ENCODE measurements at regions not wholly inside any gene's neighbourhood (a gene's known extent, or its start where the extent isn't known, plus 50 kb on each side); places are given as distances from the start of the nearest gene placed in this dataset.

DNA sequence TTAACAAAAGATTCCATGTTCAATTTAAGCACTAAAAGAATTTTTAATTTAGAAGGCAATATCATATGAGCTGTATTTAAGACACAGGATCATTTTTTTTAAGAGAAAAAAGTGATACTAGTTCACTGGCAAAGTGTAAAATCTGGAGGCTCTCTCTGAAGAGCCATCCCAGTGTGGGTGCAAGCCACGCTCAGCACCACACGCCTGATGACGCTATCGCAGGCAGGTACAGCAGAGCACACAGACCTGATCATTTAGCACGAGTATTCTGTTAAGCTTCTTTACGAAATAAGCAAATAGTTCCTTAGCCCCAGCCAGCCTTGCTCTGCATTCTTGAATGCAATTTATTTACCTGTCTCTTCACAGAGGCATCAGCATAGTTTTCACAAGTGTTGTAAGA is 198.6 kb downstream of the SIPA1L2 start:
- TF ChIP-seq, protein P1, sequence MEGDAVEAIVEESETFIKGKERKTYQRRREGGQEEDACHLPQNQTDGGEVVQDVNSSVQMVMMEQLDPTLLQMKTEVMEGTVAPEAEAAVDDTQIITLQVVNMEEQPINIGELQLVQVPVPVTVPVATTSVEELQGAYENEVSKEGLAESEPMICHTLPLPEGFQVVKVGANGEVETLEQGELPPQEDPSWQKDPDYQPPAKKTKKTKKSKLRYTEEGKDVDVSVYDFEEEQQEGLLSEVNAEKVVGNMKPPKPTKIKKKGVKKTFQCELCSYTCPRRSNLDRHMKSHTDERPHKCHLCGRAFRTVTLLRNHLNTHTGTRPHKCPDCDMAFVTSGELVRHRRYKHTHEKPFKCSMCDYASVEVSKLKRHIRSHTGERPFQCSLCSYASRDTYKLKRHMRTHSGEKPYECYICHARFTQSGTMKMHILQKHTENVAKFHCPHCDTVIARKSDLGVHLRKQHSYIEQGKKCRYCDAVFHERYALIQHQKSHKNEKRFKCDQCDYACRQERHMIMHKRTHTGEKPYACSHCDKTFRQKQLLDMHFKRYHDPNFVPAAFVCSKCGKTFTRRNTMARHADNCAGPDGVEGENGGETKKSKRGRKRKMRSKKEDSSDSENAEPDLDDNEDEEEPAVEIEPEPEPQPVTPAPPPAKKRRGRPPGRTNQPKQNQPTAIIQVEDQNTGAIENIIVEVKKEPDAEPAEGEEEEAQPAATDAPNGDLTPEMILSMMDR (IDR thresholded peaks at IDR 0.05): no peak
- no peaks in the 10 kb centered on the region for H3K9me3 ChIP-seq
- H3K27ac ChIP-seq: no peak overlapping the region
- H3K4me1 ChIP-seq: no peaks in the 10 kb centered on the region
- ATAC-seq (no peak), DNase-seq (no peak)
- H3K36me3 ChIP-seq: peaks cover 46% of the 10 kb centered on the region
- intact Hi-C loops (cut with DNase I): no loop called here
- H3K27me3 ChIP-seq: no peaks in the 10 kb centered on the region
- no peak overlapping the region for H3K4me3 ChIP-seq

DNA sequence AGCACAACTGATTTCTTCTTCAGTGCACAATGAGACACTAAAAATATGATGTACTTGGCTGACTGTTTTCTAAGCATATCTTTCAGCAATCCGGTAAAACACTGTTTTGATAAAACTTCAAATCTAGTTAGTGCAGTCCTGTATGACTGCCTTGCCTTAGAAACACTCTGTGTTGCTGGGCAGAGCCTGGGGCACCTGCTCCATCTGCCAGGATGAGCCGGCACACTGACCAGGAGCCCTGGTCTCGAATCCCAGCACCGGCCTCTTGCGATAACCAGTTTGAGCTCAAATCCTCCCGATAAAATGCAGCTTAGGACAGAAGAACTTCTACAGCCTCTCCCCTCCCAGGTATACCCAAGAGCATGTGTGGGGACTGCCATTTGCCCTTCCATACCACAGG is 199.5 kb downstream of the SIPA1L2 start:
- DNase-seq: no peak
- no peaks in the 10 kb centered on the region for H3K27me3 ChIP-seq
- no peaks in the 10 kb centered on the region for H3K4me1 ChIP-seq
- intact Hi-C loops (cut with DNase I): no loop called here
- TF ChIP-seq, protein P1 (IDR thresholded peaks at IDR 0.05): no peak
- H3K36me3 ChIP-seq: peaks cover 52% of the 10 kb centered on the region
- no peak for ATAC-seq
- H3K9me3 ChIP-seq: no peaks in the 10 kb centered on the region
- no peak overlapping the region for H3K4me3 ChIP-seq
- H3K27ac ChIP-seq: no peak overlapping the region

DNA sequence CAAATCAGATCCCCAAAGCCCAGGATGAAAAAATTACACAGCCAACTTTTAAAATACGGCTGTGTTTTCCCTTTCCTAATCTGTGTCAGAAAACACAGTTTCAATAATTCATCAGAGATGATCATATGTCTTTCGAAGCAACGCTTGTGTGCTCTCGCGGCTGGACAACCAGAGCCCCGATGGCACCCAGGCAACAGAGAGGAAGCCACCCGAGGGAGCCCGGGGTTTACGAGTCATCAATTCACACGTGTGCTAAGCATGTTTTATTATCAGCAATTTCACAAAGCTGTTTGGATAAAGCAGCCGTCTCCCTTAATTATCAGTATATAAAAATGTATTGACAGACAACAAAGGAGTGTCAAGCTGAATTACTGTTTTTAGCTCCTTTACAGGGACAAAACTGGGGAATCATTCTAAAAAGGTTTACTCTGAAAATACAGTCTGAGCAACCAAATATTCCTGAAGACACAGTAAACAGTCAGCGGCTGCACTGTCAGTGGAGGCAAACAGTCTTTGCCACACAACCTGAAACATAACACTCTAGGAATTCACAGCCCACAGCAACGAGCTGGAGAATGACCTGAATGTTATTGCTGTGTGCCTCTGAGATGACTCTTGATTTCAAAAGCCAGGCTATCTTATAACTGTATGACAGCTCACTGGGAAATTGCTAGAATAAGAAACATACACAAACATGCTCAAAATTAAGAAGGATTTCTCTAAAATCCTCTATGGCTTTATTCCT is 201.0 kb downstream of the SIPA1L2 start:
- H3K9me3 ChIP-seq: no peaks in the 10 kb centered on the region
- H3K36me3 ChIP-seq: peaks cover 45% of the 10 kb centered on the region
- TF ChIP-seq, protein P1 (IDR thresholded peaks at IDR 0.05): no peak
- ATAC-seq: no peak
- H3K27ac ChIP-seq: no peak overlapping the region
- no peak for DNase-seq
- no peaks in the 10 kb centered on the region for H3K4me1 ChIP-seq
- intact Hi-C loops (cut with DNase I): no loop called here
- H3K4me3 ChIP-seq: no peak overlapping the region
- H3K27me3 ChIP-seq: no peaks in the 10 kb centered on the region

DNA sequence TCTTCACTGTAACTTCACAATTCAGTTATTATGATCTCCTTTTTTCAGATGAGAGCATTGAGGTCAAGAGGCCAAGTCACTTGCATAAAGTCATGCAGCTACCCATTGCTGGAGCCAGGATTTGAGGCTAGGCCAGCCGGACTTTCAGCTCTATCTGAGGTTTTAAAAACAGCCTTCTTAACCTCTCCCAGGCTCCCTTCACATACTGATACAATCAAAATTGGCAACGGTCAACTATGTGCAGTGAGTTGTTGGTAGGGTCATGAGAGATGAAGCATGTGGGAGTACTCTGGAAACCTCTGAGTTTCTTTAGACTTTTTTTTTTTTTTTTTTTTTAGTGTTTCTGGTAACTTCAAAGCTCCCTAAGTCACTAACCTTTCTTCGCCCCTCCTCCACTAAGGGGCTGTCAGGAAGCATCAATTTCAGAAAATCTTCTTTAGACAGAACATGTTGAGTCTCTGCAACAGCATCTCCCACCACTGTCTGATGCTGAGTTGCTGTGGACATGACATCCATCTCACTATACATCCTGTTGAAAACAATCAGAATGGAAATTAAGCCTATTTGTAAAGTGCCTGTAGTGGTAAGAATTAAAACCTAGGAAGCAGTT is 201.8 kb downstream of the SIPA1L2 start:
- no peak overlapping the region for H3K4me3 ChIP-seq
- H3K36me3 ChIP-seq: peaks cover 48% of the 10 kb centered on the region
- no peaks in the 10 kb centered on the region for H3K27me3 ChIP-seq
- ATAC-seq (no peak), DNase-seq (no peak)
- no peaks in the 10 kb centered on the region for H3K9me3 ChIP-seq
- H3K27ac ChIP-seq: no peak overlapping the region
- H3K4me1 ChIP-seq: no peaks in the 10 kb centered on the region
- intact Hi-C loops (cut with DNase I): no loop called here
- TF ChIP-seq, protein P1 (IDR thresholded peaks at IDR 0.05): no peak

DNA sequence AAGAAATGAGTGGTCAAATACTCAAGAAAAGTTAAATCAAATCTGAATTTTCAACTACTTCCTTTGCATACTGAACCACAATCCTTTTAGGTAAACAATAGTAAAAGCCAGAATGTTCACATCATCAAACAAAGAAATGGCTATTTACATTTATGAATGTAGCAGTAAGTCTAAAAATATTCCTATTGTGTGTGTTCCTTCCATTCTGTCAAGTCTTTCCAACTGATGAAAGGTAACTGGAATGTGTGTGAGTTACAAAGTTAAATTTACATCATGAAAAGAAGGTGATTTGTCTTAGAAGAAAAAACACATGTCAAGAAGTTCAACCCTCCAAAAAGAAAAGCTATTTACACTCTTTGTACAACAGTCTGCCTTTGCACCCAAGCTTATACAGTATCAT is 203.1 kb downstream of the SIPA1L2 start:
- no peak overlapping the region for H3K27ac ChIP-seq
- H3K9me3 ChIP-seq: no peaks in the 10 kb centered on the region
- DNase-seq (no peak), ATAC-seq (no peak)
- H3K4me3 ChIP-seq: no peak overlapping the region
- H3K27me3 ChIP-seq: no peaks in the 10 kb centered on the region
- TF ChIP-seq, protein P1 (IDR thresholded peaks at IDR 0.05): no peak
- H3K4me1 ChIP-seq: no peaks in the 10 kb centered on the region
- intact Hi-C loops (cut with DNase I): no loop called here
- peaks cover 47% of the 10 kb centered on the region for H3K36me3 ChIP-seq

Data from upper lobe of right lung (tissue), 1 donor.